HG03439 (cell line): ENCODE measurements at regions not wholly inside any gene's neighbourhood (a gene's known extent, or its start where the extent isn't known, plus 50 kb on each side); places are given as distances from the start of the nearest gene placed in this dataset.

ENCODE experiments used
- ATAC-seq: cut with Tn5 transposase; IDR thresholded peaks from one replicate; pipeline ENCODE4 v1.9.1; 2021; ENCODE audit warnings: mild to moderate bottlenecking, moderate library complexity; ENCODE audit not compliant: unreplicated experiment

DNA sequence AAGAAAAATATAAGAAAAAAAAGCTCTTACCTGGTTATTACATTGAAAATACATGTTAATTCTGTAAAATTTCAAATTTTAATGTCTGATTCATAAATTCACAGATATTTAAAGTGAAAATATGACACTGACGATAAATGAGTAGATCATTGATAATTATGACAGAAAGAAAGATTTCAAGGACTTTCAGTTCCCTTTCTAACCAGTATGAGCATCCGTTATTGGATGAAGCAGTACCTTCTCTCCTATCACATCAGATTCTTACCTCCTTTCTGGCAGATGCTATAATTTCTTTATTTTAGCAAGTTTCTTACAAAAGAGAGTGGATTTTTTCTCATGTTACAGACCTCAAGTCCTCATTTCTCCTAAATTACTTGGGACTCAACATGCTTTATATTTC, 847.3 kb downstream of the JRKL start:
- ATAC-seq: no peak

DNA sequence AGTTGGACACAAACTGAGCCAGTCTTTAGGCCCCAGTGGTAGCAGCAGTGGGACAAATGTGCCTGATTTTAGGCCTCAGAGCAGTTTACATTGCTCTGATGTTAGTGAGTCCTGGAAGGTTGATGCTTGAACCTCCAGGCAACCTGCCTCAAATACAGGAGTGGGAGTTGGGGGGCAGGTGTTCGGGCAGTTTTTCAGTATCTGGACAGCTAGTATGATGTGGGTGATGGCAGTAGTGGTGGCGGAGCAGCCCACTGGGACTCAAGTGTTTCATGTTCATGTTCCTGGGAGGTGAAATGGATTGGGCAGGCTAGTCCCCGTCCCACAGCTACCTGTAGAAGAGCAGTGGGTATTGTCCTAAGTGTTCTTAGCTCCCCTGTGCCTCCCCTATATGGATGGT, 857.8 kb downstream of the JRKL start:
- no peak for ATAC-seq

GRCh38 chr11:97254790-97255189, 865.0 kb downstream of the JRKL start:
- no peak for ATAC-seq

DNA sequence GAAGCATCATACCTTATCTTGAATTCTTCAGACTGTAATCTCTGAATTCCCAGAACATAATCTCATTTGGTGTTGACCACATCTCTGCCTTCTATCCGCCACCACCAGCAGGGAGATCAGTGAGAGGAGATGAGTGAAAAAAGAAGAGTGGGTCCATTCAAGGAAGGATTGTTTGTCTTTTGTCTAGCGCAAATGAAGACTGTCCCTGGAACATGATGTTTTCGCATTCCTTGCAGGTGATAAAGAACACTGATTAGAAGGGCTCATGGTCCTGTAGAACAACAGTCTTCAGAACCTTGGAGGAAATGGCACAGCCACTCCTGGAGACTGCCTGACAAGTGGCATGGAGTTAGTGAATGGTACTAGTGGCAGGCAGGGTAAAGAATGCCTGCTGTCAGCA, 869.6 kb downstream of the JRKL start:
- ATAC-seq: no peak

DNA sequence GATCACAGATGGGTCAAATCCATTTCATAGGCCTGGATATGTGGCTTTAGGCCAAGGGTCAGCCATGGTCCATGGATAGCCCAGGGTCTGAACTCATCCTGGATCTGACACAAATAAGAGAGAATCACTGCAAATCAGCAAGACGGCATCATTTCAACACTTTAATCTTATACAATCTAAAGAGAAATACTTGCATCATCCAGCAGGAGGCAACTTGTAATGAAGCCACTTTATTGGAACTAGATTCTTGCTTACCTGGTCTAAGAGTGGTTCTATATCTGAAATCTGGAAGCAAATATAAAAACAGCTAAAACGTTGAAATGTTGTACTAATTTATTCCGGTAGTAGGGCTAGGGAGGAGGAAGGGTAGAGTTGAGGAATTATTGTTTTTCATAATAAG, 870.1 kb downstream of the JRKL start:
- ATAC-seq: no peak

GRCh38 chr11:97263183-97263858, 873.5 kb downstream of the JRKL start:
- no peak for ATAC-seq

- no peak for ATAC-seq
Observed at GRCh38 chr11:97269527-97269926, 879.7 kb downstream of the JRKL start.

DNA sequence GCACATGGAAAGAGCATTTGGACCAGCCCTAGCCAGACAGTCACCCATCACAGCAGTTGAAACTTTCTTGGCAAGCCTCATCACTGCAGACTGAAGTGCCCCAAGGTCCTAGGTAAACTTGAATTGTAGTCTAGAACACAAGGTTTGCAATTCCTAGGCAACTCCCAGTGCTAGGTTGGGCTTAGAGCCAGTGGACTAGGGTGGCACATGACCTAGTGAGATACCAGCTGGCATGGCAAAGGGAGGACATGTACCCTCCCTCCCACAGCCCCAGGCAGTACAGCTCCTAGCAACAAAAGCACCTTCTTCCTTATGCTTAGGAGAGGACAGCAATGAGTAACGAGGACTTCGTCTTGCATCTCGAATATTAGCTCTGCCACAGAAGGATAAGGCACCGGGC, 889.5 kb downstream of the JRKL start:
- no peak for ATAC-seq

DNA sequence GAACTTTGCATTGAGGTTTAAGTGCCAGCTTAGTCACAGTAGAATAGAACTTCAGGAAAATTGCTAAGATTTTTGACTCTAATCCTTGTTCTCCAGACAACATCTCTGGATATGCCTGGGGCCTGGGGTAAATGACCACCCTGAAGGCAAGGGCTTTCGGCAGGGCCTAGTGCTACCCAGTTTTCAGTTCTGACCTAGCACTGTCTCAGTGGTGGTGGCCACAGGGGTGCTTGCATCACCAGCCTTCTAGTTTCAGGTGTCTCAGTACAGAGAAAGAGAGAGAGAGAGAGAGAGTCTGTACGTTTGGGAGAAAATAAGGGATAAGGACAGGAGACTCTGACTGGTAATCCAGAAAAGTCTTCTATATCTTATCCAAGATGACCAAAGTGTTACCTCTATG, 890.5 kb downstream of the JRKL start:
- no peak for ATAC-seq

DNA sequence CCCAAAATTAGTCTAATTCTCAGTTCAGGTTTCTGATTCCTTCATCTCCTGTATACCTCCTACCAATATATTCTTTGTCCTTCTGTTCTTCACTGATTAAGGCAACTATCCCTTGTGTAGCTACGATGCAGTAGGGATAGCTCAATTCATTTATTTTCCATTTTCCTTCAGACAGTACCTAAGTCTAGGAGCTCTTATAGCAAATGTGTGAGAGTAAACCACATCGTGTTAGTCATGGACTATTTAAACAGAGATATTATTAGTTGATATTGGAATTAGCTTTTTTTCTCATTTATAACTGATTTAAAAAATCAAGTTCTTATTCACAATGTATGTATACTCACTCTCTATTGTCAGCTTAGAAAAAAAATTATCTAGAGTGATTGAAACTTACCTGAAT, 900.0 kb downstream of the JRKL start:
- ATAC-seq: no peak

GRCh38 chr11:97290464-97291041, 900.7 kb downstream of the JRKL start:
- no peak for ATAC-seq

DNA sequence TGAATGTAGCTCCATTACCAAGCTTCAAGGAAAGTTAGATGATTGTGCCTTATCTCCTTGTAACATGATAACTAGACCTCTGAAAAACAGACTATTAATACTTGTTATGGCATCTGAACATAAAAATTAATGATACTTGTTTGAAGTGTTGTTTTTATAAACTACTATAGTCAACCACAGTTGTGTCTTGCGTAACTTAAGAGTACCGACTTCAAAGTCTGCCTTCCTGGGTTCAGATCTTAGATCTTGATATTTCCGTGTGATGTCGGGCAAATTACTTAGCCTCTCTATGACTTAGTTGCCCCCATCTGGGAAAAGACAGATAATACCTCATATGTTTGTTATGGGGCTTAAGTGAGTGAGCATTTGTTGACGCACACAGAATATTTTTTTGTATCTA, 906.5 kb downstream of the JRKL start:
- no peak for ATAC-seq

DNA sequence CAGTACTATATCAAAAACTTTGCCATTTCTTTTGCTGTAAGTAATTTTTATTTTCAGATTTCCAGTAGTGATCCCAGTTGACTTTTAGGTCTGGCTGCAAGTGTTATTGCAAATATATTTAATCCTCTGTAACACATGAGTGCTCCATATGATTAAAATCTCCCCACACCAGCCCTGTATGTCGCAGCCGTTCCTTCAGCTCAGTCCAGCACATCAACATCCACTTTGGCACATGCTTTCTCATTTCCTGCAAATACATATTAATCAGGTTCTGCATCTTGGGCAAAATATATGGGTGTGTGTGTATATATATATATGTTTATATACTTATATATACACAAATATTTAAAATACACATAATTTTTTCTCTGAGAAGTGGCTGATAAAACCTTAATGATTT, 919.5 kb downstream of the JRKL start:
- no peak for ATAC-seq

GRCh38 chr11:97325693-97326092, 935.9 kb downstream of the JRKL start:
- no peak for ATAC-seq

DNA sequence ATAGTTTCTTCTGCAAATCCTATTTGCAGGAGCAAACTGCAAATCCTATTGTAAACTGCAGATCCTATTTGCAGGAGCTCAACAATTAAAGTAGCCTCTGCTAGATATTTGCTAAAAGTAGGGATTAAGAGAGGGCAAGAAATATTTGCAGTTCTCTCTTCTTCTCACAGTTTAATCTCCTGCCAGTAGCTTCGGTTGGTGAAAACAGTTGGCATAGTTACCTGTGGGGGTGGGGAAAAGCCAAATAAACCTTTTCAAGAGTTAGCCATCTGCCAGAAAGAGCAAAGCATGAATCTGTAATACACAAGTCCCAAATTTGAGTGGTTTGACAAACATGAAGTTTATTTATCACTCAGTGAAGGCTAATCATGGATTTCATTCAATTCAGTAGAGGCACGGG, 942.5 kb downstream of the JRKL start:
- ATAC-seq: no peak

- no peak for ATAC-seq
Observed at GRCh38 chr11:97336064-97336463, 946.3 kb downstream of the JRKL start.

DNA sequence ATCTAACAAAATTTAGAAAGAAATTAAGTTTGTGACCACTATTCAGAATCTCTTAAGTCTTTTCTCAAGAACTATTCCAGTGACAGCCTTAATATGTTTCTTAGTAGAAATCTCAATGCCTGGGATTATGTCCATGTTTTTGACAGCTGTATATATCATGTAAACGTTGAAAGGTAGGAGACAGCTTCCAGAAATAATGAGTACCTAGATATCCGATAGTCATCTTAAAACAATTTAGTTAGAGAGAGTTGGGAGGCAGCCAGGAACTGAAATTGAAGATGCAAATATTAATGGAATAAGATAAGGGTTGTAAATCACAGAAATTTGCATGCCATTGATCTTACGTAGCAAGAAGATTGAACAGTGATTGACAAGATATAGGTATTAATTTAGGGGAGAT, 955.2 kb downstream of the JRKL start:
- no peak for ATAC-seq

GRCh38 chr11:97349201-97349600, 959.4 kb downstream of the JRKL start:
- ATAC-seq: no peak

- no peak for ATAC-seq
Observed at GRCh38 chr11:97351939-97352338, 962.1 kb downstream of the JRKL start.

DNA sequence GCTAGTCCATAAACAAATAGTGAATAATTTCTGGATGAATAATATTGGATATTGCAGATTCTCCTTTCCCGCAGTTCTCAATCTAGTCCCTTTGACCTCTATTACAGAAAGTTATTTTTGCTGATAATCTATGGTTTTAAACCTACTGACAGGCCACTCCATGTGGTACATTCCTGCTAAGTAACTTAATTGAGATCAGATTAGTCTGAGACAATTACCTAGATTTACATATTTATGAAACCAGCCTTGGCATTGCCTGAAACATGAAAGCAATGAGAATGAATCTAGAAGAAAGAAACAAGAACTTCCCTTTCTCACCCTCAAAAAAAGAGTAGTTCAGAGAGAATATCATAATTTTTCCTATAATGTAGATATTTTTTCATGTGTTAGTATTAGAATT, 964.2 kb downstream of the JRKL start:
- no peak for ATAC-seq

- ATAC-seq: no peak
Observed at GRCh38 chr11:97354576-97354975, 964.8 kb downstream of the JRKL start.

- no peak for ATAC-seq
Observed at GRCh38 chr11:97355230-97355629, 965.4 kb downstream of the JRKL start.

GRCh38 chr11:97356144-97356543, 966.3 kb downstream of the JRKL start:
- ATAC-seq: no peak
